ENCODE measurements at regions not wholly inside any gene's neighbourhood (a gene's known extent, or its start where the extent isn't known, plus 50 kb on each side); places are given as distances from the start of the nearest gene placed in this dataset.

- TF ChIP-seq POLR2A (IDR thresholded peaks at IDR 0.05) (no peak), CTCF (IDR thresholded peaks at IDR 0.05) (no peak)
Observed at GRCh38 chr21:14693997-14694396, 147.9 kb upstream of the SAMSN1 start.
